HG03039 (cell line): ENCODE measurements at regions not wholly inside any gene's neighbourhood (a gene's known extent, or its start where the extent isn't known, plus 50 kb on each side); places are given as distances from the start of the nearest gene placed in this dataset.

Experiments used
- ATAC-seq: cut with Tn5 transposase; IDR thresholded peaks from one replicate; pipeline ENCODE4 v1.9.1; 2021; ENCODE audit warnings: mild to moderate bottlenecking, moderate library complexity; ENCODE audit not compliant: unreplicated experiment

- no peak for ATAC-seq
Measured at GRCh38 chr17:14833201-14833785, 431.8 kb downstream of the PMP22 start.

GRCh38 chr17:14831491-14831890 is 433.6 kb downstream of the PMP22 start:
- no peak for ATAC-seq

- ATAC-seq, result no peak
Measured at GRCh38 chr17:14827396-14827919, 437.7 kb downstream of the PMP22 start.

GRCh38 chr17:14826358-14826757 is 438.8 kb downstream of the PMP22 start:
- ATAC-seq, result no peak

- no peak for ATAC-seq
Measured at GRCh38 chr17:14818469-14818868, 446.7 kb downstream of the PMP22 start.

GRCh38 chr17:14815079-14815478 is 450.0 kb downstream of the PMP22 start:
- ATAC-seq, result no peak

- no peak for ATAC-seq
Measured at GRCh38 chr17:14813649-14814370, 451.3 kb downstream of the PMP22 start.

- ATAC-seq, result no peak
Measured at GRCh38 chr17:14808425-14808824, 456.7 kb downstream of the PMP22 start.

- no peak for ATAC-seq
Measured at GRCh38 chr17:14805348-14805747, 459.8 kb downstream of the PMP22 start.

GRCh38 chr17:14803826-14804225 is 461.3 kb downstream of the PMP22 start:
- no peak for ATAC-seq

GRCh38 chr17:14797801-14798200 is 467.3 kb downstream of the PMP22 start:
- ATAC-seq, result no peak

- ATAC-seq, result no peak
Measured at GRCh38 chr17:14797021-14797420, 468.1 kb downstream of the PMP22 start.

- ATAC-seq, result no peak
Measured at GRCh38 chr17:14794961-14795360, 470.2 kb downstream of the PMP22 start.

- no peak for ATAC-seq
Measured at GRCh38 chr17:14793237-14793636, 471.9 kb downstream of the PMP22 start.

GRCh38 chr17:14792746-14793145 is 472.4 kb downstream of the PMP22 start:
- ATAC-seq, result no peak

GRCh38 chr17:14791221-14791620 is 473.9 kb downstream of the PMP22 start:
- ATAC-seq, result no peak

- ATAC-seq, result no peak
Measured at GRCh38 chr17:14790521-14790920, 474.6 kb downstream of the PMP22 start.

GRCh38 chr17:14784997-14785696 is 480.0 kb downstream of the PMP22 start:
- peak; percentile 61 for ATAC-seq

- ATAC-seq, result no peak
Measured at GRCh38 chr17:14781123-14781522, 480.2 kb downstream of the HS3ST3B1 start.

- no peak for ATAC-seq
Measured at GRCh38 chr17:14780097-14780651, 479.3 kb downstream of the HS3ST3B1 start.

GRCh38 chr17:14779241-14779640 is 478.4 kb downstream of the HS3ST3B1 start:
- ATAC-seq, result no peak

- ATAC-seq, result no peak
Measured at GRCh38 chr17:14777291-14777690, 476.4 kb downstream of the HS3ST3B1 start.
